ENCODE measurements at regions not wholly inside any gene's neighbourhood (a gene's known extent, or its start where the extent isn't known, plus 50 kb on each side); places are given as distances from the start of the nearest gene placed in this dataset.

- no peak for DNase-seq
Observed at GRCh38 chr6:141669141-141669540, 463.6 kb upstream of the GJE1 start.

GRCh38 chr6:141667580-141668309 is 465.0 kb upstream of the GJE1 start:
- DNase-seq = no peak

- no peak for DNase-seq
Observed at GRCh38 chr6:141666187-141666586, 466.5 kb upstream of the GJE1 start.

DNA sequence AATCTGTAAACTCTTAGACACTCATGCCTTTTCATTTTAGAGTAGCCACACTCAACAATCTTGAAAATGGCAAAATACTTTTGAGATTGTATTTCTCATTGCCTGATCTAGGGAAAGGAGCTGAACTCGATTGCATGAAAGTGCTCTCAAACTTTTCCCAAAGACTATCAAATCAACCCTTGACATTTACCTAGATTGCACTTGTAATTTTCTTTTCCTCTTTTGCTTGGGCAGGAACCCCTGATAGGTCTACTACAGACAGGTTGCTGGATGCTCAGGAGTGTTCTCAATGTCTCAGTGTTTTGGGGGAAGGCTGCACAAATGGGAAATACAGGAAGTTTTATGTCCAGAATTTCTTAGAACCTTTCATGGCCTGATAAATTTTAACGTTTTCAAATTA is 468.0 kb upstream of the GJE1 start:
- DNase-seq = no peak

DNA sequence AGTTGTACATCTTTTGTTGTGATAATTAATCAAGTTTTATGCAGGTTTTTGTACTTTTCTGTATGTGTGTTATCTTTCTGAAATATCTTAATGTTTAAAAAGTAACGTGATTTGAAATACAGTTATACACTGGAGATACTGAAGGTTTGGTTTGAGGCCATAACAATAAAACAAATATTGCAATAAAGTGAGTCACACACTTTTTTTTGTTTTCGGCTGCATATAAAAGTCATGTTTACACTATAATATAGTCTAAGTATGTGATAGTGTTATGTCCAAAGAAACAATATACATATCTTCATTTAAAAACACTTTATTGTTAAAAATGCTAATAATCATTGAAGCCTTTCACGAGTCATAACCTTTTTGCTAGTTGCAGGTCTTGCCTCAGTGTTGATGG is 473.1 kb upstream of the GJE1 start:
- DNase-seq = no peak

- DNase-seq = no peak
Observed at GRCh38 chr6:141658696-141659095, 474.0 kb upstream of the GJE1 start.

GRCh38 chr6:141657812-141658211 is 474.9 kb upstream of the GJE1 start:
- no peak for DNase-seq

- DNase-seq = no peak
Observed at GRCh38 chr6:141653590-141653989, 479.1 kb upstream of the GJE1 start.

DNA sequence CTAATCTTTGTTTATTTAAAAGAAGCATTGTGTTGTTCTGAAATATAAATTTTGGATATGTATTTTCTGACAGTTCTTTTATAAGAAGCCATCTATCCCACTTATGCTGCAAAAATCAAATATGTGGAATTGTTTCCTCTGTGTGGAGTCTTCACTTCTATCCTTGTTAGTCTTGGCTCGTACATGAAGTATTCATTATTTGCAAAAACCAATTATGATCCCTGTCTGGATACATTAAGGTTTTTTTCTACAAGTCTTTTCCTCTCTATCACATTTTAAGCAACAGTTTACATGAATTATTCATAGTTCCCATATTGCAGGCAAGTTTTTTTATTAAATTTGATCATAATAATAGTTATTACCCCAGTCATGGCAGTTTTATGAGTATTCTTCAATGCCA is 490.8 kb upstream of the GJE1 start:
- DNase-seq = no peak

DNA sequence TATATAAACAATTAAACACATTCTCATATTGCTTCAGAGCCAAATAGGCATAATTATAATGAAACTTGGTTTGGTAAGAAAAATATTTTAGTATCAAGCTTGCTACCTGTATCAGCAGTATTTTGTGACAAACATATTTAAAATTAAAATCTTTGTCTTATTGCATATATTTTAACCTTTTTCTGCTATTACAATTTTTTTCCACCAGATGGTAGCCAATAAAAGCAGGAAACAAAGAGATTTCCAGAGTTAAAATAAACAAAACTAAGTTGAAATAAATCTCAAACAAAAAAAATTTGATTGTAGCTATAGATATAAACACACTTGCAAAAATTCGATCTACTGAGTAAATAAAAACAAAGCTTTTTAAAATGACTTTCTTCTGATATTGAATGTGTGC is 491.3 kb upstream of the GJE1 start:
- no peak for DNase-seq

GRCh38 chr6:141635621-141636020 is 497.1 kb upstream of the GJE1 start:
- no peak for DNase-seq

GRCh38 chr6:141634269-141634668 is 498.5 kb upstream of the GJE1 start:
- no peak for DNase-seq

DNA sequence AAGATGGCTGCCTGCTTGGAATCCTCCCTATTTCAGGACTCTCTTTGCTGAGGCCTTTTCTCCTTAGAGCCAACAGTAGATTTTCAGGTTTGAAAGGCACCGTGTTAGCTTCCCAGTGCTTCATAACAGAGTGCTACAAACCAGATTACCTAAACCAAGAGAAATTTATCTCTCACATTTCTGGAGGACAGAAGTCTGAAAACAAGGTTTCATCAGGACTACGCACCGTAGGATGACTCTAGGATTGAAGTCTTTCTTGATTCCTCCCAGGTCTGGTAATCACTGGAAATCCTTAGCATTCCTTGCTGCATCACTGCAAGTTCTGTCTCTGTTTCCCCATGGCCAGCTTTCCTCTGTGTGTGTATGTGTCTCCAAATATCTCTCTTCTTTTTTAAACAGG is 508.4 kb upstream of the GJE1 start:
- DNase-seq = no peak

DNA sequence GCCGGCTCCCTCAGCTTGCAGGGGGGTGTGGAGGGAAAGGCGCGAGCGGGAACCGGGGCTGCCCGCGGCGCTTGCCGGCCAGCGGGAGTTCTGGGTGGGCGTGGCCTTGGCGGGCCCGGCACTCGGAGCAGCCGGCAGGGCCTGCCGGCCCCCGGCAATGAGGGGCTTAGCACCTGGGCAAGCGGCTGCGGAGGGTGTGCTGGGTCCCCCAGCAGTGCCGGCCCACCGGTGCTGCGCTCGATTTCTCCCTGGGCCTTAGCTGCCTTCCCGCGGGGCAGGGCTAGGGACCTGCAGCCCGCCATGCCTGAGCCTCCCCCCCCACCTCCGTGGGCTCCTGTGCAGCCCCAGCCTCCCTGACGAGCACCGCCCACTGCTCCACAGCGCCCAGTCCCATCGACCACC is 514.5 kb upstream of the GJE1 start:
- DNase-seq = no peak

DNA sequence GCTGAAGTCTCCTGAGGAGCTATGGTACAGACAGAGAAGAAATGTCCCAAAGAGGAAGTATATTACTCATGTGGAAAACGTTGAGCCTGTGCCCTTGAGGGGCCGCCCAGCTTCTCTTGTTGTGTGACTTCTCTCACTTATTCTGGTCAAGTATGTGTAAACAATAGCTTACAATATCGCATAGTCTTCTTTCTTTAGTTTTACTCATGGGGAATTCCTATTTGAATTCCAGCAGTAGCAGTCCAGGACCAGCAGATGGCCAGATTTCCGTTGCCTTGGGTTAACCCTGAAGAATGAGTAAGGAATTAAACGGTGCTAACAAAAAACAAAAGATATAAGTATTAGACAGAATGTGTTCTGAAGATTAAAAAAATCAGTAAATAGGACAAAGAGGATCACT is 522.0 kb upstream of the GJE1 start:
- no peak for DNase-seq

DNA sequence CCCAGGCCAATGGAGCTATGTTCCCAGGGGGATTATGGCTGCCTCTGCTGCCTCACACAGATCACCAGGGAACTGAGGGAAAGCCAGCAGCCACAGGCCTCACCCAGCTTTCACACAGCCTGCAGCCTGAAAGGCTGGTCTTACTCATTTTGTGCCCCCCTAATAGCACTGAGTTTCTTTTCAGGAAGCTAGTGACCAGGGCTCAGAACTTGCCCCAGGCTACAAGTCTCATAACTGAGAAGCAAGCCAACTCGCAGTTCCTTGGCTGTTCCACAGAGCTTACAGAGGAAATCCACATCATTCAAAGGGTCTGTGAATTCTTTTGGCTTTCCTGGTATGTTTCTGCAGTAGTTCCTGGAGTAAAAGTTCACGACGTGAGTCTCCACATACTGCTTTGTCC is 524.8 kb upstream of the GJE1 start:
- no peak for DNase-seq

DNA sequence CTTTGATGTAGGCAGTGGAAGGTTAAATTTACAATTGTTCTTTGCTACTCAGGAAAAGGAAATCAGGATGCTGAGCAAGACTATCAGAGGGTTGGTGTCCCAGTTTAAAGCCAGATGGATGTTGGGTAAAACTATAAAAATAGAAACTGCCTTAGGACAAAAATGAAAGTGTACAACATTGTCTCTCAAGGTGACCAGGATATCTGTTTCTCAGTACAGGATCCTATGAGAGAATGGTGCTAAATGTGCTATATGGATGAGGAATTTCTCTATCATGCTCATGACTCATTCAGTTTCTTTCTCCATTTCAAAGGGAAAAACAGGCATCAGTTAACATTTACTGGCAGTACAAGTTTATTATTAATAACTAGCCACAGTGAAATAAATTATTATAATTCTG is 534.2 kb upstream of the GJE1 start:
- DNase-seq = no peak

- DNase-seq = no peak
Observed at GRCh38 chr6:141594874-141595273, 537.9 kb upstream of the GJE1 start.

DNA sequence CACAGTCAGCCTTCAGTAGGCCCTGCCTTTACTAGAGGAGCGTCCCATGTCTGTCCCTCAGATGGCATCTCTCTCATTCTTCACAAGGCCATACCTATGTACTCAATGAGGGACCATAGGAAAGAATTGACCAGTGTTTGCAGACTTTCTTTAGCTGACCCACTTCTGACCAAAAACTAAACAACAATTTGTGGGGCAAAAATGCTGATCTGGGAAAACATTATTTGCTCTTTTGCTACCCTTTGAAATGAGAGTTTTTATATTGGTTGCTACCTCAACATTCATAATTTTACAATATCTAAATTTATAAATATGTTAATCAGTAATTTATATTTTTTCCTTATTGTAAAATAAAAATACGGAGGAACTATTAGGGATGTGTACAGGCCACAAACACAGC is 539.4 kb upstream of the GJE1 start:
- DNase-seq = no peak

- DNase-seq = no peak
Observed at GRCh38 chr6:141587482-141588266, 545.1 kb upstream of the GJE1 start.

DNA sequence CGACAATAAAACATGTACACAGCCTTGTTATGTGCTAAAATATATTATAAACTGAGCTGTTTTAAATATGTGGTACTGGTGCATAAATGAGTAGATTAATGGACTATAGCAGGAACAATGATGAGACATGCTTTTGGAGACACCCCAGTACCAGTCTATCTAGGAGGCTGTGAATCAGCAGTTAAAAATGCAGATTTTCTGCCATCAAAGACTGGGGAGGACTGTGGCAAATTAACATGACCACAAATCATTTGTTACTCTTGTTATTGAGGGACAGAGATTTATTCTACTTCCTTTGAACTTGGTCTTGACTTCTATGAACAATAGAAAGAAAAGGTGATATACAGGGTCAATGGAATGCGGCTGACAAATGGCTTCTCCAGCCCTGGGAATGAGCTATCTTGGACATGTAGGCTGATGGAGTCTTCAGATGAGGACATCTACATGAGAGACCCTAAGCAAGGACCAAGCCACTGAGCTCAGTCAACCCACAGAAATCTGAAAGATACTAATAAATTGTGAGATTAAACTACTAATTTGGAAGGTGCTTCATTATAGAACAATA is 551.7 kb upstream of the GJE1 start:
- no peak for DNase-seq

DNA sequence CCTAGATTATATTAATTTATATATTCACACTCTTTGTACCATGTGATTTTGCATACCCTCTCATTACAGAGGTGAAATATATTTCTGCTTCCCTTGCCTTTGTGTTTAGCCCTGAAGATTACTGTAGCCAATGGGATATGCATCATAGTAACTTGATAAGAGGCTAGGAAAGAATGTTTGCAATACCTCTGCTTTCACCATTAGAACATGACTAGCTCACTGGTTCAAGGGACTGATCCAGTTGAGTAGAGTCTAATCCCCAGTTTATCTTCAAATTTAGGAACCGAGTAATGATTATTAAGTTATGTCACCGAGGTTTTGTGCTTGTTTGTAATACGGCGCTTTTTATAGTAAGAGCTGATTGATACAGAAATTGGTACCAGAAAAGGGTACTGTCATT is 552.6 kb upstream of the GJE1 start:
- no peak for DNase-seq

- no peak for DNase-seq
Observed at GRCh38 chr6:141576751-141577150, 556.0 kb upstream of the GJE1 start.
